Renal pelvis (tissue), 1 donor: ENCODE measurements at regions not wholly inside any gene's neighbourhood (a gene's known extent, or its start where the extent isn't known, plus 50 kb on each side); places are given as distances from the start of the nearest gene placed in this dataset.

Source experiments
- DNase-seq: peaks from one replicate; pipeline ENCODE4 v3.0.0-alpha.2; 2013

- no peak for DNase-seq
Observed at GRCh38 chr3:113096188-113096892, 105.6 kb downstream of the GTPBP8 start.

GRCh38 chr3:113097960-113098447, 107.2 kb downstream of the GTPBP8 start:
- no peak for DNase-seq

GRCh38 chr3:113100063-113100462, 109.3 kb downstream of the GTPBP8 start:
- DNase-seq = no peak

- no peak for DNase-seq
Observed at GRCh38 chr3:113103588-113103987, 107.8 kb upstream of the BOC start.

GRCh38 chr3:113104357-113105092, 106.8 kb upstream of the BOC start:
- no peak for DNase-seq

- DNase-seq = no peak
Observed at GRCh38 chr3:113105093-113105449, 106.3 kb upstream of the BOC start.

GRCh38 chr3:113105966-113106660, 105.2 kb upstream of the BOC start:
- no peak for DNase-seq

GRCh38 chr3:113110267-113110666, 101.1 kb upstream of the BOC start:
- DNase-seq = no peak

- DNase-seq = no peak
Observed at GRCh38 chr3:113111011-113111707, 100.2 kb upstream of the BOC start.

- no peak for DNase-seq
Observed at GRCh38 chr3:113113361-113113760, 98.0 kb upstream of the BOC start.

- no peak for DNase-seq
Observed at GRCh38 chr3:113117511-113118234, 93.7 kb upstream of the BOC start.

- no peak for DNase-seq
Observed at GRCh38 chr3:113118336-113118735, 93.0 kb upstream of the BOC start.

GRCh38 chr3:113124256-113124830, 87.0 kb upstream of the BOC start:
- DNase-seq = no peak

GRCh38 chr3:113125951-113126350, 85.4 kb upstream of the BOC start:
- DNase-seq = no peak

GRCh38 chr3:113128386-113129015, 82.9 kb upstream of the BOC start:
- no peak for DNase-seq

GRCh38 chr3:113129168-113129567, 82.2 kb upstream of the BOC start:
- DNase-seq = no peak

GRCh38 chr3:113132571-113132996, 78.8 kb upstream of the BOC start:
- no peak for DNase-seq

- DNase-seq = no peak
Observed at GRCh38 chr3:113133140-113133539, 78.2 kb upstream of the BOC start.

- no peak for DNase-seq
Observed at GRCh38 chr3:113136071-113136470, 75.3 kb upstream of the BOC start.

GRCh38 chr3:113136544-113136943, 74.8 kb upstream of the BOC start:
- no peak for DNase-seq
